Glutamatergic neuron (in vitro differentiated cells): ENCODE measurements at regions not wholly inside any gene's neighbourhood (a gene's known extent, or its start where the extent isn't known, plus 50 kb on each side); places are given as distances from the start of the nearest gene placed in this dataset.

Experiments
- DNase-seq: peaks from one replicate; pipeline ENCODE4 v3.0.0; 2022
- H3K27ac Mint-ChIP-seq: one replicate; pipeline ENCODE4 v1.8.0; 2020; ENCODE audit warnings: mild to moderate bottlenecking, mixed read lengths, inconsistent platforms; ENCODE audit not compliant: unreplicated experiment
- H3K27me3 Mint-ChIP-seq: one replicate; pipeline ENCODE4 v1.8.0; 2020; ENCODE audit warnings: mild to moderate bottlenecking, moderate library complexity, mixed read lengths, inconsistent platforms; ENCODE audit not compliant: unreplicated experiment
- H3K36me3 Mint-ChIP-seq: one replicate; pipeline ENCODE4 v1.8.0; 2020; ENCODE audit warnings: mild to moderate bottlenecking, mixed read lengths, inconsistent platforms; ENCODE audit not compliant: unreplicated experiment
- H3K4me1 Mint-ChIP-seq: one replicate; pipeline ENCODE4 v1.8.0; 2020; ENCODE audit warnings: mild to moderate bottlenecking, low read depth, mixed read lengths, inconsistent platforms; ENCODE audit not compliant: unreplicated experiment
- H3K4me3 Mint-ChIP-seq: one replicate; pipeline ENCODE4 v1.8.0; 2020; ENCODE audit warnings: mild to moderate bottlenecking, mixed read lengths, inconsistent platforms; ENCODE audit not compliant: unreplicated experiment
- H3K9me3 Mint-ChIP-seq: one replicate; pipeline ENCODE4 v1.8.0; 2020; ENCODE audit warnings: mild to moderate bottlenecking, moderate library complexity, mixed read lengths, inconsistent platforms; ENCODE audit not compliant: unreplicated experiment
- CTCF ChIP-seq: fragments of 200-600 bp; sonication (generic); IDR thresholded peaks from one replicate; pipeline ENCODE4 v1.5.0; 2021; ENCODE audit not compliant: partially characterized antibody, unreplicated experiment

GRCh38 chr7:156043416-156044178, 231.3 kb upstream of the SHH start:
- DNase-seq, result no peak
- TF ChIP-seq CTCF, result no peak
- H3K36me3 Mint-ChIP-seq, result peaks cover 3% of the 10 kb centered on the region
- H3K4me1 Mint-ChIP-seq, result no peaks in the 10 kb centered on the region
- no peaks in the 10 kb centered on the region for H3K9me3 Mint-ChIP-seq
- no peak overlapping the region for H3K4me3 Mint-ChIP-seq
- H3K27ac Mint-ChIP-seq, result no peak overlapping the region
- no peaks in the 10 kb centered on the region for H3K27me3 Mint-ChIP-seq

GRCh38 chr7:156041398-156041797, 229.1 kb upstream of the SHH start:
- DNase-seq, result no peak
- H3K9me3 Mint-ChIP-seq, result no peaks in the 10 kb centered on the region
- H3K27ac Mint-ChIP-seq, result no peak overlapping the region
- H3K4me3 Mint-ChIP-seq, result no peak overlapping the region
- peaks cover 2% of the 10 kb centered on the region for H3K4me1 Mint-ChIP-seq
- no peaks in the 10 kb centered on the region for H3K36me3 Mint-ChIP-seq
- no peak for TF ChIP-seq CTCF
- no peaks in the 10 kb centered on the region for H3K27me3 Mint-ChIP-seq

GRCh38 chr7:156039971-156040677, 227.9 kb upstream of the SHH start:
- H3K4me1 Mint-ChIP-seq, result peaks cover 2% of the 10 kb centered on the region
- no peaks in the 10 kb centered on the region for H3K27me3 Mint-ChIP-seq

GRCh38 chr7:156039194-156039593, 226.9 kb upstream of the SHH start:
- Mint-ChIP-seq H3K27me3 (no peaks in the 10 kb centered on the region), H3K4me1 (peaks cover 2% of the 10 kb centered on the region), H3K36me3 (no peaks in the 10 kb centered on the region), H3K4me3 (no peak overlapping the region), H3K27ac (no peak overlapping the region), H3K9me3 (no peaks in the 10 kb centered on the region)
- DNase-seq, result no peak
- TF ChIP-seq CTCF, result no peak

More at GRCh38 chr7:156039971-156040677, 227.9 kb upstream of the SHH start:
- TF ChIP-seq CTCF, result no peak
- Mint-ChIP-seq H3K9me3 (no peaks in the 10 kb centered on the region), H3K27ac (no peak overlapping the region), H3K4me3 (no peak overlapping the region), H3K36me3 (no peaks in the 10 kb centered on the region)
- DNase-seq, result no peak

- Mint-ChIP-seq H3K4me1 (peaks cover 2% of the 10 kb centered on the region), H3K27ac (no peak overlapping the region), H3K9me3 (peaks cover 3% of the 10 kb centered on the region), H3K27me3 (no peaks in the 10 kb centered on the region), H3K4me3 (no peak overlapping the region), H3K36me3 (no peaks in the 10 kb centered on the region)
- no peak for DNase-seq
- no peak for TF ChIP-seq CTCF
Observed at GRCh38 chr7:156038345-156038744, 226.1 kb upstream of the SHH start.
